K562 (cell line): ENCODE measurements at regions not wholly inside any gene's neighbourhood (a gene's known extent, or its start where the extent isn't known, plus 50 kb on each side); places are given as distances from the start of the nearest gene placed in this dataset.

Source experiments
- CHD4 ChIP-seq: fragments of 200-600 bp; sonication (generic); IDR thresholded peaks from 3 replicates; pipeline ENCODE4 v1.6.1; 2012; ENCODE audit warnings: low read depth, mild to moderate bottlenecking, mixed read lengths, low read length, inconsistent platforms; ENCODE audit not compliant: insufficient read depth, insufficient replicate concordance, poor library complexity, severe bottlenecking
- EP300 ChIP-seq: IDR thresholded peaks from 2 replicates; pipeline ENCODE4 v1.6.1; 2012; ENCODE audit warnings: low read length, improper control_type of control experiment
- NFXL1 ChIP-seq: fragments of 450-650 bp; formaldehyde crosslinking; IDR thresholded peaks from 2 replicates; pipeline ENCODE4 v1.4.0; 2021; ENCODE audit warnings: mild to moderate bottlenecking
- POLR2AphosphoS2 ChIP-seq: IDR thresholded peaks from 2 replicates; pipeline ENCODE4 v1.6.1; 2012; ENCODE audit warnings: low read length, improper control_type of control experiment

- TF ChIP-seq CHD4 (no peak), NFXL1 (CRISPR knock-in tag) (no peak), EP300 (no peak), POLR2AphosphoS2 (no peak)
Measured at GRCh38 chr7:41825927-41826480, 123.1 kb upstream of the INHBA start.
